HEK293T (cell line): ENCODE measurements at regions not wholly inside any gene's neighbourhood (a gene's known extent, or its start where the extent isn't known, plus 50 kb on each side); places are given as distances from the start of the nearest gene placed in this dataset.

Source experiments
- CTCF ChIA-PET: fragments of 350-600 bp; formaldehyde crosslinking; extraction: SDS; loops from one replicate; lab custom pipeline; 2021; ENCODE audit warnings: antibody characterized with exemption, inconsistent platforms; lab: Yijun Ruan, JAX
- POLR2A ChIA-PET: fragments of 350-600 bp; formaldehyde crosslinking; extraction: SDS; loops from one replicate; lab custom pipeline; 2020; ENCODE audit warnings: antibody characterized with exemption, inconsistent platforms; lab: Yijun Ruan, JAX
- DNase-seq: peaks from one replicate; pipeline ENCODE4 v3.0.0; 2012; ENCODE audit warnings: mixed read lengths; ENCODE audit errors: extremely low spot score
- ARNT ChIP-seq: fragments of 450-650 bp; IDR thresholded peaks from 2 replicates; pipeline ENCODE4 v1.6.1; 2017; ENCODE audit warnings: mild to moderate bottlenecking
- BHLHE40 ChIP-seq: fragments of 450-650 bp; IDR thresholded peaks from 2 replicates; pipeline ENCODE4 v1.6.1; 2016; ENCODE audit warnings: mild to moderate bottlenecking, moderate library complexity, borderline replicate concordance
- CTBP1 ChIP-seq: fragments of 450-650 bp; IDR thresholded peaks from 2 replicates; pipeline ENCODE4 v1.6.1; 2016; ENCODE audit warnings: borderline replicate concordance
- ELF4 ChIP-seq: fragments of 450-650 bp; IDR thresholded peaks from 2 replicates; pipeline ENCODE4 v1.6.1; 2017; ENCODE audit warnings: antibody characterized with exemption
- FOXA1 ChIP-seq: fragments of 450-650 bp; IDR thresholded peaks from 2 replicates; pipeline ENCODE4 v1.6.1; 2016; ENCODE audit warnings: mild to moderate bottlenecking
- FOXK2 ChIP-seq: fragments of 450-650 bp; IDR thresholded peaks from 2 replicates; pipeline ENCODE4 v1.6.1; 2016; ENCODE audit warnings: mild to moderate bottlenecking
- FOXM1 ChIP-seq: fragments of 450-650 bp; IDR thresholded peaks from 2 replicates; pipeline ENCODE4 v1.6.1; 2017; ENCODE audit warnings: mild to moderate bottlenecking, borderline replicate concordance
- HDGF ChIP-seq: fragments of 450-650 bp; IDR thresholded peaks from 2 replicates; pipeline ENCODE4 v1.6.1; 2017; ENCODE audit warnings: antibody characterized with exemption, borderline replicate concordance
- L3MBTL2 ChIP-seq: fragments of 450-650 bp; conservative IDR thresholded peaks from 2 replicates; pipeline ENCODE4 v1.6.1; 2016; ENCODE audit warnings: mild to moderate bottlenecking
- LEF1 ChIP-seq: fragments of 450-650 bp; IDR thresholded peaks from 2 replicates; pipeline ENCODE4 v1.6.1; 2017; ENCODE audit warnings: mild to moderate bottlenecking, borderline replicate concordance
- NFRKB ChIP-seq: fragments of 450-650 bp; IDR thresholded peaks from 2 replicates; pipeline ENCODE4 v1.6.1; 2016; ENCODE audit warnings: mild to moderate bottlenecking, moderate library complexity
- SP1 ChIP-seq: fragments of 450-650 bp; IDR thresholded peaks from 2 replicates; pipeline ENCODE4 v1.6.1; 2017
- SUZ12 ChIP-seq: fragments of 450-650 bp; IDR thresholded peaks from 2 replicates; pipeline ENCODE4 v1.6.1; 2016; ENCODE audit warnings: mild to moderate bottlenecking
- TARDBP ChIP-seq: fragments of 450-650 bp; IDR thresholded peaks from 2 replicates; pipeline ENCODE4 v1.6.1; 2016
- ZNF384 ChIP-seq: fragments of 450-650 bp; IDR thresholded peaks from 2 replicates; pipeline ENCODE4 v1.6.1; 2016
- TF ChIP-seq, protein P1 (sequence below): fragments of 450-650 bp; IDR thresholded peaks from 2 replicates; pipeline ENCODE4 v1.6.1; 2016

DNA sequence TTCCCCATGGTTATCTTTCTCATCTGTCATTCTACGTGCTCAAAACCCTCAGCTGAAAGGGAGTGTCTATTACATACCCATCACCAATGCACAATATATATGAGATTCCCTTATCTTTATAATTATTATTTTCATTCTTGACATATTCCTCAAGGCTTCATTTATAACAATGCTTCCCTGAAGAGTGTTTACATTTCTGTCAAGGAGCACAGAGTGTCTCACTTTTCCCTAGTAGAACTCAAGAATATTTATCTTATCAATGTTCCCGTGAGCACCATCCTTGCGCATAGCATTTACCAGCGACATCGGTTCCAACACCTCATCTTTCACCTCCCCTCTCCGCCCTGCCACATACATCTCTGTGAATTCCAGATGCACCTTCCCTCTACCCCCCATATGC lies 250.6 kb downstream of the PLA2G4A start:
- ChIA-PET CTCF (no interaction called here), POLR2A (no interaction called here)
- DNase-seq, result no peak
- TF ChIP-seq SP1 (no peak), CTBP1 (no peak), ARNT (no peak), L3MBTL2 (no peak), FOXM1 (no peak), NFRKB (no peak), SUZ12 (no peak), TARDBP (no peak), ZNF384 (no peak), FOXK2 (no peak), FOXA1 (no peak), ELF4 (no peak), BHLHE40 (no peak), HDGF (no peak), LEF1 (no peak)
- TF ChIP-seq, protein P1, sequence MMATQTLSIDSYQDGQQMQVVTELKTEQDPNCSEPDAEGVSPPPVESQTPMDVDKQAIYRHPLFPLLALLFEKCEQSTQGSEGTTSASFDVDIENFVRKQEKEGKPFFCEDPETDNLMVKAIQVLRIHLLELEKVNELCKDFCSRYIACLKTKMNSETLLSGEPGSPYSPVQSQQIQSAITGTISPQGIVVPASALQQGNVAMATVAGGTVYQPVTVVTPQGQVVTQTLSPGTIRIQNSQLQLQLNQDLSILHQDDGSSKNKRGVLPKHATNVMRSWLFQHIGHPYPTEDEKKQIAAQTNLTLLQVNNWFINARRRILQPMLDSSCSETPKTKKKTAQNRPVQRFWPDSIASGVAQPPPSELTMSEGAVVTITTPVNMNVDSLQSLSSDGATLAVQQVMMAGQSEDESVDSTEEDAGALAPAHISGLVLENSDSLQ, result no peak

DNA sequence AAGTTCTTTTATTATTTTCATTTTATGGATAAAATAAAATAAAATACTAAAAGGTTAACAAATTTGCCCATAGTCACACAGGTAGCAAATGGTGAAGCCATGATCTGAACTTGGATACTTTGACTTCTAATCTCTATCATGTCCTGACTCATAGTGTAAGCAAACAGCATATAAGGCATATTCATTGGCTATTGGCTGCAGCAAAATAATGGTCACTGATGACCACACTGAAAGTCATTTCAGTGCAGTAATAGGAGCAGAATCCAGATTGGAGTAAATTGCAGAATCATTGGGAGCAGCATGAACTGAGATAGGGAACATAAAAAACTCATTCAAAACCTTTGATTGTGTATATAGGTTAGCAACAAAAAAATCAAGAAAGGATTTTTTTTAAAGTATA lies 262.9 kb downstream of the PLA2G4A start:
- ChIA-PET CTCF (interaction anchor here (0.7 kb wide), 1 partner anchor 18 kb away, joined by 4 read pairs; no protein-coding TSS in a partner anchor), POLR2A (no interaction called here)
- no peak for TF ChIP-seq HDGF
- TF ChIP-seq LEF1, result no peak
- TF ChIP-seq FOXK2, result no peak
- TF ChIP-seq ELF4, result no peak
- TF ChIP-seq ZNF384, result no peak
- no peak for TF ChIP-seq BHLHE40
- no peak for TF ChIP-seq FOXA1
- no peak for TF ChIP-seq FOXM1
- TF ChIP-seq ARNT, result no peak
- no peak for TF ChIP-seq CTBP1
- no peak for TF ChIP-seq L3MBTL2
- TF ChIP-seq, protein P1, result no peak
- no peak for DNase-seq

DNA sequence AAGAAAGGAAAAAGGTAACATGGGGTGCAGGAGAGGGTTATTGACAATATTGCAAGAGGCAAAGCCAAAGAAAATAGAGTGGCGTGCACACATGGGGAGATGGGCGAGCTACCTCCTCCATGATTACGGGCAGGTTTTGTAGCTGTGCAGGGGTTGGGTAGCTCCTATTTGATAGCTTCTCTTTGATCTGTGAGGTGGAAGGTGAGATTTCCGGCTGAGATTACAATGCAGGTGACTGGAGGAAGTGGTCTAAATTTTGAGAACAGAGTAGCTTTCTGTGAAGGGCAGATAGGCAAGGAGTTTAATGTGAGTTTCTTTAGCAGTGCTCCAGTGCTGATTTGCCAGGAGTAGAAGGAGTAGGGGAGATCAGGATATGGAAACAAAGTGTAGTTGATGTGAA lies 263.4 kb downstream of the PLA2G4A start:
- POLR2A ChIA-PET, result no interaction called here
- no peak for TF ChIP-seq LEF1
- TF ChIP-seq ARNT, result no peak
- no peak for TF ChIP-seq HDGF
- TF ChIP-seq L3MBTL2, result no peak
- no peak for TF ChIP-seq ELF4
- TF ChIP-seq NFRKB, result no peak
- no peak for TF ChIP-seq FOXM1
- TF ChIP-seq CTBP1, result no peak
- no peak for TF ChIP-seq FOXK2
- TF ChIP-seq ZNF384, result no peak
- no peak for TF ChIP-seq FOXA1
- CTCF ChIA-PET, result interaction anchor here (0.7 kb wide), 1 partner anchor 18 kb away, joined by 4 read pairs; no protein-coding TSS in a partner anchor
- no peak for DNase-seq

DNA sequence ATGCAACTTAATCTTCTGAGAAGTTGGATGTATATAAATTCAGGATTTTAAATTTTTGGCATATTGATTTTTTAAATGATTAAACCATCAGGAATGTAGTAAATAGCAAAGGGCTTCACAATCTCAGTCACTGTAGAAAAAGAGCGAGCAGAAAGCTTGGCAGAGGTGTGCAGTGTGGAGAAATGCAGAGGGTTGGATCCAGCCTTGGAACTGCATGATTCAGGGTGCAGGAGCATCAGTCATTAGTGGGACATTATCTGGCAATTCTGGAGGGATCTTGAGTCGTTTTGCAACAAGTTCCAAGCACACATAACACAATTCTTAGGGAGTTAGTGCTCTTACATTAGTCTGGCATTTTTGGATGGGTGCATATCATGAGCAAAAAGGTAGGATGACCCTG lies 267.9 kb downstream of the PLA2G4A start:
- TF ChIP-seq SUZ12, result no peak
- no peak for TF ChIP-seq LEF1
- TF ChIP-seq ELF4, result no peak
- no peak for TF ChIP-seq FOXA1
- TF ChIP-seq L3MBTL2, result no peak
- no peak for TF ChIP-seq TARDBP
- TF ChIP-seq, protein P1, result no peak
- ChIA-PET CTCF (no interaction called here), POLR2A (no interaction called here)
- DNase-seq, result no peak

DNA sequence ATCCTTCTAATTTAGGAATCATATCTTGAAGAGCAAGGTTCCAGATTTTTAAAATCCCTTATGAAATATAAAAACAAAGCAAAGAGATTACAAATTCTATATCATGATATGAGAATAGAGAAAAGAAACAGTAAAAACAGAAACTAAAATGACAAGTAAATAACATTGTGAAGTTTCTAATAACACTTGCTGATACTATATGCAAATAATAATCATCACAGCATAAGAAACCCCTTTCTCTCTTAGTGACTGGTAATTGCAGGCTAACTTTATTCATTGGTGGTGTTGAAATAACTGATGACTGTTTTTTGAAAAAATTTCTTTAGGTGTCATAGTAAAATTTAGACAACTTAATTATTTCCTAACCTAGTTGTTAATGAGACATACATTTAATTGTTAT lies 281.6 kb downstream of the PLA2G4A start:
- DNase-seq, result no peak
- ChIA-PET CTCF (no interaction called here), POLR2A (no interaction called here)
- TF ChIP-seq SP1, result no peak
- TF ChIP-seq FOXA1, result no peak
- TF ChIP-seq FOXK2, result no peak
- TF ChIP-seq BHLHE40, result no peak
- TF ChIP-seq TARDBP, result no peak
- no peak for TF ChIP-seq CTBP1
- no peak for TF ChIP-seq NFRKB
- TF ChIP-seq L3MBTL2, result no peak
- TF ChIP-seq ELF4, result no peak
- TF ChIP-seq FOXM1, result no peak
- no peak for TF ChIP-seq ARNT
- no peak for TF ChIP-seq ZNF384
- no peak for TF ChIP-seq LEF1
- TF ChIP-seq, protein P1, result no peak
- TF ChIP-seq SUZ12, result no peak
- no peak for TF ChIP-seq HDGF

DNA sequence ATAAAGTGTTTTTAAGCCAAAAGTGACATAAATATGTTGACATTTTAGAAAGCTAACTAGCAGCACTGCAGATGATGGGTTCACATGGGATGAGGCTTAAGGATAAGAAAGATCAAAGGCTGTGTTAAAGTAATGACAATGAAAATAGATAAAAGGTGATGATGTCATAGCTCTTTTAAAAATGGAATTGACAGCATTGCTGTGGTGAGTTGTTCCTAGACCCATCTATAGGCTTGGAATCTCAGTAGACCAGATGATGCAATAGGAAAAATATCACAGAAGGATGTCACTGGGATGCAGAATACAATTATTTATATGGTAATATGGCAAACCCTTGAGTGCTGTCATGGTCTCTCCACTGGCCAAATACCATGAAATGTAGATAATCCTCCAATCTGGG lies 286.0 kb downstream of the PLA2G4A start:
- POLR2A ChIA-PET, result no interaction called here
- DNase-seq, result no peak
- CTCF ChIA-PET, result no interaction called here

More for the DNA sequence above, 286.0 kb downstream of the PLA2G4A start:
- TF ChIP-seq TARDBP (no peak), FOXM1 (no peak), ELF4 (no peak), BHLHE40 (no peak), LEF1 (no peak), ARNT (no peak), FOXK2 (no peak), FOXA1 (no peak), SUZ12 (no peak)
